NCI-H748 treated with DMSO at 0.1 percent for 48 hours (cell line): ENCODE measurements at regions not wholly inside any gene's neighbourhood (a gene's known extent, or its start where the extent isn't known, plus 50 kb on each side); places are given as distances from the start of the nearest gene placed in this dataset.
A peak's percentile ranks its signal among the peaks of the same experiment; 100 is the strongest.

Experiments
- DNase-seq: peaks from one replicate; lab custom pipeline; 2025; lab: John Stamatoyannopoulos, UW

- DNase-seq: no peak
These were observed 59.1 kb upstream of the GALNT13 start for GRCh38 chr2:153812632-153813031.

GRCh38 chr2:153818242-153818641, 53.5 kb upstream of the GALNT13 start:
- no peak for DNase-seq

GRCh38 chr2:153819074-153819473, 52.6 kb upstream of the GALNT13 start:
- no peak for DNase-seq

GRCh38 chr2:153819501-153819900, 52.2 kb upstream of the GALNT13 start:
- peak; percentile 18 for DNase-seq
